Endothelial cell of hepatic sinusoid (primary cell): ENCODE measurements at regions not wholly inside any gene's neighbourhood (a gene's known extent, or its start where the extent isn't known, plus 50 kb on each side); places are given as distances from the start of the nearest gene placed in this dataset.

Source experiments
- in situ Hi-C: cut with HindIII; loops from 2 replicates; pipeline ENCODE4 v1.10.0; 2017; ENCODE audit warnings: low sequenced_read_pairs

GRCh38 chr4:180792541-180792940 is 1450.7 kb upstream of the TENM3 start:
- in situ Hi-C loops, result no loop called here

DNA sequence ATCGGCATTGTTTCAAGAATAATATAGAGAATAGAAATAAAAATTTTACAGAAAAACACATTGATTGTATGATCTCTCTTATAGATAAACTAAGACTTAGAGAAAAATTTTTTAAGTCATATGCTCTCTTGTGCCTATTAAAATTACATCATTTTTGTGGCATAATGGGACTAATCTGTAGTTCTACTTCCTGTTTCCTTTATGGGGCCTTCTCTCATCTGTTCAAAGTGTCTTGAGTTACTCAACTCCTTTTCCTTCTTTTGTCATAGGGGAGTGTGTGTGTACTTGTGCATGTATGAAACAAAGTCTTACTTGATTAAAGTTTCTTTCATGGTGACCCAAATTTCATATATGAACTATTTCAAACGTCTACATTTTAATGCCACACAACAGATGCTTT is 1448.9 kb upstream of the TENM3 start:
- in situ Hi-C loops, result no loop called here

- in situ Hi-C loops, result no loop called here
These were observed 1445.1 kb upstream of the TENM3 start for GRCh38 chr4:180798036-180798577.

- in situ Hi-C loops, result no loop called here
These were observed 1443.4 kb upstream of the TENM3 start for GRCh38 chr4:180799798-180800197.

GRCh38 chr4:180805101-180805500 is 1438.1 kb upstream of the TENM3 start:
- in situ Hi-C loops, result no loop called here

DNA sequence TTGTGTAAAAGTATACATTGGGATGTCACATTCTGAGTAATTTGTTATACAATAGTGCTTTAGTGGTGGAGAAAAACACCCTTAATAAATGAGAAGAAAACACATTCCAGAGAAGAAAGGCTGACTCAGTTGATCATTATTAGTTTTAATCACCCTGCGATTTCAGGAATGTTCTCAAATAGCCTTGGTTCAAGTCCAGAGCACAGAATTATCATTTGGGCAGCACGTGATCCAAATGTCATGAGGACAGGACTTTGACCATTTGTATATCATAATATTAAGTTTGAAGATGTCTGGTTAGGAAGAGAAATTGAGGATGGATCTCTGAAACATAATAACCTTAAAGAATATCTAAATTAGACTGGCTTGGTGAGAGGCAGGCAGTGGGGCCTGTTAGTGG is 1434.3 kb upstream of the TENM3 start:
- in situ Hi-C loops, result no loop called here

DNA sequence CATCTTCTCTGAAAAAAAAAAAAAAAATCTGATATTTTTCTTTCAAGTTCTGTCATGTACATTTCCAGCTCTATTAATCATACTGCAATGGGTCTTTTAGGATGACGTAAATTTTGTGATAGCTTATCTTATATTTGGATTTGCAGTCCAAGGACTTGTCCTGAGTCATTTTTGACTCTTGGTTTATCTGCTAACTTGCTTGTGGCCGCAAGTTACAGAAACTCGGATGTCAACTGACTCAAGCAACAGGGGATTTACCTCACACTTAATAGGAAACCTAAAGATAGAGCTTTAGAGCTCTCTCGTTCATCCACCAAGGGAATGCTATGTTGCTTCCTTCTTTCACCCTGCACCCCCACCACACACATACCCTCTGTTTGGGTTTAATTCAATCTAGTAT is 1433.8 kb upstream of the TENM3 start:
- in situ Hi-C loops, result no loop called here

DNA sequence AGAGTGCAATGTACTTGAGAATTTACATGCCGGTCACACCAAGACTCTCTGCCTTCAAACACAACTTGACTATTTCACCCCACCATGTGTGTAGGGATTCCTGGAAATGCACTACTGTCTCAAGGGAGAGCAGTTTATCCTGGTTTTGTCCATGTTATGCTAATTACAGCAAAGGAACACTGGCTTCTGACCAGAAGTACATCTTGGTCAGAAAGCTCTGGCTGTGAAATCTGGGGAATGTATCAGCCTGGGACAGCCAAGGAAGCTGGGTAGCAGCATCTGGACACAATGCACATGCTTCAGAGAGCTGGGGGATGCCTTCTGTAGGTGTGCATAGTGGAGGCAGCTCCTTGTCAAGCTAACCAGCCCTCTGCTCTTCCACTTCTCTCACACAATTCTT is 1432.6 kb upstream of the TENM3 start:
- in situ Hi-C loops, result no loop called here

- in situ Hi-C loops, result no loop called here
These were observed 1431.6 kb upstream of the TENM3 start for GRCh38 chr4:180811556-180811955.

DNA sequence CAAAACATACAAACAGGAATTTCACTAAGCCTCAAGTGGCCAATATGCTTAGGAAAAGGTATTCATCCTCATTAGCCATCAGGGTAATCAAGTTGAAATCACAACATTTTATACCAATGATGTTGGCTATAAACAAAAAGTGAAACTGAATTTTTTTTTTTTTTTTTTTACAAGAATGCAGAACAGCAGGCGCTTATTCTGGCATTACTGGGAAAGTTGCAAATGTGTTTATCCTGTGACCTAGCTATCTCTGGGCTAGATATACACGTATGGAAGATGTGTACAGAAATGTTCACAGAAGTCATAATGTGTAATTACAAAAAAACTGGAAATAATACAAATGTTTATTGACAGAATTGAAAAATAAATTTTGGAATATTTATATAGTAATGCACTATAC is 1430.4 kb upstream of the TENM3 start:
- in situ Hi-C loops, result no loop called here

DNA sequence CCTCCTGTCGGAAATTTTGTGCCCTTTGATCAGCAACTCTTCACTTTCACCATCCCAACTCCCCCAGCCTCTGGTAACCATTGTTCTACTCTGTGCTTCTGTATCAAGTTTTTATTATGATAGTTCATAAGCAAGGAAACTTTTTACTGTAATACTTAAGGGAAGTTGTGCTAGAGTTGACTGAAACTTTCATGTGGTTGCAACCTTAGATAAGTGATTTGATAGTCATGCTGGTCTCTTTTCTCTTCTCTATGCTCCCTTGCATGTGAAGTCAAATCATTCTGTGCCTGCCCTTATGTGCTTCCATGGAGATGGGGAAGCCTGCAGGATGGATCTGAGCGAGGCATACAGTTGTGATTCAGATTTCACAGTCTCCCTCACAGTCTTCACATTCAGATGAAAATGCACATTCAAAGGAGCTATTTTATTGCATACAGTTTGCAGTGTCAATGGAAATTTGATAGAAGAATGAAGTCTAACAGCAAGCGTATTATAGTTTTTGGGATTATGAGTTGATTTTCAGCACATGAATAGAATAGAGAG is 1428.3 kb upstream of the TENM3 start:
- in situ Hi-C loops, result no loop called here

- in situ Hi-C loops, result no loop called here
These were observed 1425.7 kb upstream of the TENM3 start for GRCh38 chr4:180817529-180817928.

GRCh38 chr4:180823108-180823507 is 1420.1 kb upstream of the TENM3 start:
- in situ Hi-C loops, result no loop called here

GRCh38 chr4:180827232-180828009 is 1415.8 kb upstream of the TENM3 start:
- in situ Hi-C loops, result no loop called here

- in situ Hi-C loops, result no loop called here
These were observed 1414.7 kb upstream of the TENM3 start for GRCh38 chr4:180828455-180829018.

DNA sequence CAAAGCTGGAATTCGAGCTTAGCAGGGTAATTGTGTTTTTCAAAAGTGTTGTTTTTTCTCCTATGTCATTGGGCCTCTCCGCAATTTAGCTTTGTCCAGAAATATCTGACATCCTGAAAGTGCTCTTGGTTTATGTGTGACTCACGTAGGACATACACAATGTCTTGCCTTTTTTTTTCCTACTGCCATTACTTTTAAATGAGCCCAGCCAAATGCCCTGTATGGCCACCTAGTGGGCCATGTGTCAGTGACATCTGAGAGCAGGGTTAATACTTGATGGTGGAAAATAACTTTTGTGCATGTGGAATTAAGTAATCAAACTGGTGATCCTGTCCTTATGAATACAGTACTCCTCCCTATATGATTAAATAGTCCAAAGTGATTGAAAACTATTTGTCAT is 1411.1 kb upstream of the TENM3 start:
- in situ Hi-C loops, result no loop called here

DNA sequence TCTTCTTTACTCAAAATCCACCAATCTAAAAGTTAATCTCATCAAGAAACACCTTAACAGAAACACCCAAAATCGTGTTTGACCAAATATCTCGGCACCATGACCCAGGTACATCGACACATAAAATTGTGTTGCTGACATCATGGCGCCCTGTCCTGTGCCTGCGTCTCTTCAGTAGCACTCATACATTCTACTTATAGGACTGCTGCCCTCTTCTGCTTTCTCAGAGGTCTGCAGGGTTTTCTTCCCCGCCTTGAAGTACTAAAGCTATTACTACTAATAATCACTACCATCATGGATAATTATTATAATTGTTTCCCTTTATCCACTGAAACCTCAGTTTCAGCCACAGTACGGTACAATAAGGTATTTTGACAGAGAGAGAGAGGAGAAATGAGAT is 1403.1 kb upstream of the TENM3 start:
- in situ Hi-C loops, result no loop called here

DNA sequence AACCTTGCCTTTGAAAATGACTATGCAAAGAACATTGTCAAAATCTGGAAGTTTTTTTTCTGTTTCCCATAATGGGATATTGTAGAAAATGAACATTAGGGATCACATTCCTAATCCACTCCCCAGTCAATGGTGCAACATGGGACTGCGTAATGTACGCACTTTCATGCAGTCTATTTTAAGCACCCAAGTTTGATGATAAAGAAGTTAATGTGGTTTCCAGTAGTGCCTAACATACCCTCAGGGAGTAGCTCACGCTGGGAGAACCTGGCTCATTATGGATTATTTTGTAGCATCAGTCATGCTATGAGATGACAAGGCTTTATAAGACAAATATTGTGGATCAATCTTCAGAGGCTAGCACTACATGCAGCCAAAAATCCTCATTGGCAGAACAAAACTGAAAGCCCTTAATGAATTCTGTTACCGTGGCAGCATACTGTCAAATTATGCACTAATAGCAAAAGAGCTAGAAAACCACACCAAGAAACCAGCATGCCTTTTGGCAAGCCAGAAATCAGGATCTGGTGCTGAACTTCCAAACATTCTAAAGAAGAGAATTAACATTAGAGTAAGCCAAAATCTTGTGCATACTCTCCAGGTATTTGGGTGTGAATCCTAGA is 1392.8 kb upstream of the TENM3 start:
- in situ Hi-C loops, result no loop called here

GRCh38 chr4:180852738-180853137 is 1390.5 kb upstream of the TENM3 start:
- in situ Hi-C loops, result no loop called here

DNA sequence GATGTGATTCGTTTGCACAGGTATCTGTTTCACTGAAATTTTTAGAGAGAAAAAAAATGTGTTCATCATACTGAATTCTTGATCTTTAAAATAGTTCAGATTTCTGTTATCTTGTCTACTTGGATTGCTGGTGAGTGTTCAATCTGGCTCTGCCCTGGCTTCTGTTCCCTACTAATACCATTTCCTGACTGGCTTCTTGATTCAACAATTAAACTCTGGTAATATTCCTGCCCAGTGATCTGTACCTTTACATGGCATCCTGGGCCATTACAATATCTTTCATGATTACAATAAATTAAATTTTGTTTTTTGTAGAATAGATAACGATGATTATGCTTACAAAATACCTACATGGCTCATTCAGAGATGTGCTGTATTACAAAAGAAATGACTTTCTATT is 1388.0 kb upstream of the TENM3 start:
- in situ Hi-C loops, result no loop called here

- in situ Hi-C loops, result no loop called here
These were observed 1383.0 kb upstream of the TENM3 start for GRCh38 chr4:180860089-180860720.
